GM12892 (cell line): ENCODE measurements at regions not wholly inside any gene's neighbourhood (a gene's known extent, or its start where the extent isn't known, plus 50 kb on each side); places are given as distances from the start of the nearest gene placed in this dataset.

Experiments
- POLR2A ChIP-seq: IDR thresholded peaks from 2 replicates; pipeline ENCODE4 v1.6.1; 2011; ENCODE audit warnings: low read depth, low read length, control low read depth
- POLR2AphosphoS5 ChIP-seq: IDR thresholded peaks from 2 replicates; pipeline ENCODE4 v1.6.1; 2011; ENCODE audit warnings: low read depth, low read length, control low read depth
- TAF1 ChIP-seq: IDR thresholded peaks from 2 replicates; pipeline ENCODE4 v1.6.1; 2011; ENCODE audit warnings: low read depth, mild to moderate bottlenecking, control low read depth, low read length, borderline replicate concordance

- TF ChIP-seq POLR2A: no peak
- no peak for TF ChIP-seq TAF1
- TF ChIP-seq POLR2AphosphoS5: no peak
These were observed 1219.1 kb downstream of the UQCRFS1 start for GRCh38 chr19:27993619-27994570.
